ENCODE measurements at regions not wholly inside any gene's neighbourhood (a gene's known extent, or its start where the extent isn't known, plus 50 kb on each side); places are given as distances from the start of the nearest gene placed in this dataset.

DNA sequence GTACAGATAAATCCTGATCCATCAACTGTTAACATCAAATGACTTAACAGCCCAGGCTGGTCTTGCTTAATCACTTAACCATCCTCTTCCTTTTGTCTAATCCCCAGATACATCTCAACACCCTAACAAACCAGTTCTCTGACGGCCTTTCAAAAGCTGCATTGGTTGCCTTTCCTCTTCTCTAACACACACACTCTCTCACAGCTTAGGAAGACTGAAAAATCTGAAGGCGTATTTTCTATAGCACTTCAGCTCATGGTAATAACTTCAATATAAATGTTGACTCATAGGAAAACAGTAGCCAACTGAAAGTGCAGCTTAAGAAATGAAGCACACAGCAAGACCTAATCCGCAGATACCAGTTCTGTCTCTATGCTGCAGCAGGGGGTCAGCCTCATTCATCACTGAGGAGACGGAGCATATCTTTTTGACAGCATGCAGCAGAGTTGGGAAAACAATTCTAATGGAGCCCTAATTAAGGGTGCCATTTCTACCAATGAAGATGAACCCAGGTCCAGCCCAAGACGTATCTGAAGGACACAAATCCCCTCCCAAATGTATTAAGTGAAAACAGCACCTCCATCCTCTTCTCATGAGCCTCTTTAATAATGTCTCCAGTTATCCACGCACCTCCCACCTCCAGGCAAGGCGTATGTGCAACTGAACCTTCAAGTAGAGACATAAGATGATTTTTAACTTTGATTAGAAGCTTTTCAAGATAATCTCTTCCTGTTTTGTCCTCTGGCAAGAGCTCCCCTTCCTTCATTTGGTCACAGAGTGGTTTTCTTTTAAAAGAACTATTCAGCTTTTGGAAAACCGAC, 211.7 kb upstream of the NFE2L3 start:
- peak overlapping the region; percentile 72 for H3K27ac Mint-ChIP-seq
- H3K4me1 Mint-ChIP-seq: peaks cover 10% of the 10 kb centered on the region
- POLR2A ChIA-PET: no interaction called here
- peaks cover 1% of the 10 kb centered on the region for H3K9me3 Mint-ChIP-seq
- peak overlapping the region; percentile 66 for H3K4me3 Mint-ChIP-seq
- DNase-seq: no peak
- no peaks in the 10 kb centered on the region for H3K36me3 Mint-ChIP-seq
- ATAC-seq (ENCODE audit: low read depth): no peak
- peaks cover 20% of the 10 kb centered on the region for H3K27me3 Mint-ChIP-seq

DNA sequence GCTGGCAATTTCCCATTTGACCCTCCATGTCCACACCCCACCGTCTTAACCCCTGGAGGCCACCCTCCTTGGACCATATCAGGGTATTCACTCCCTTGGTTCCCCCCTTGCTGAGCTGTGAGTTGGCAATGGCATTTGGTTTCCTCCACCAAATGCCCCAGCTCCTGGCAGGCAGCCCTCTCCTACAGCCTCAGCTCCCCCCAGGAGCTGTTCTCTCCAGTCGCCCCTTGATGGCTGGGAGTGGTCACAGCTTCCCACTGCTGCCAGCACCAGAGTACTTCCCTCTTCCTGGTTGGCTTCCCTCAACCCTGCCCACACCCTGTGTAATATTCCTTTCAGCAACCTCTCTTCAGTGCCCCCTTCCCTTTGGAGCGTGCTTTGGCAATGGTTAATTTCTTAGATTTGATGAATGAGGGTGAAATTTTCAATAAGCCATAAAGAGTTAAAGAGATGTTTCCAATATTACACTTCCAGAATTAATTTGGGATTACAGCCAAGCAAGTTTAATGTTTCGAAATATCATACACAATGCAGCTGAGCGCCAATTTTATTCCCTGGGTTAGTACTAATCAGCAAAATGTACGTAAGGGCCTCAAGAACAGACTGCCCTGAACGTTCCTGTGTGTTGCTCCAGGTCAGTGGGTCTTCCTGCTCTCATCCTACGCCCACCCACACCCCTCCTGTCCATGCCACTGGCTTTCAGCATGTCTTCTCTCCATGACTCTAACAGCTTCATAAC, 207.1 kb upstream of the NFE2L3 start:
- POLR2A ChIA-PET: no interaction called here
- Mint-ChIP-seq H3K9me3 (peaks cover 1% of the 10 kb centered on the region), H3K4me3 (no peak overlapping the region), H3K27me3 (peaks cover 14% of the 10 kb centered on the region), H3K27ac (no peak overlapping the region), H3K36me3 (peaks cover 7% of the 10 kb centered on the region), H3K4me1 (peaks cover 17% of the 10 kb centered on the region)
- DNase-seq (no peak), ATAC-seq (ENCODE audit: low read depth) (no peak)

GRCh38 chr7:25945608-25946007, 206.4 kb upstream of the NFE2L3 start:
- Mint-ChIP-seq H3K27me3 (peaks cover 13% of the 10 kb centered on the region), H3K4me3 (no peak overlapping the region), H3K27ac (no peak overlapping the region), H3K9me3 (peaks cover 1% of the 10 kb centered on the region), H3K36me3 (peaks cover 7% of the 10 kb centered on the region), H3K4me1 (peaks cover 15% of the 10 kb centered on the region)
- DNase-seq (no peak), ATAC-seq (ENCODE audit: low read depth) (no peak)
- POLR2A ChIA-PET: no interaction called here

GRCh38 chr7:25946181-25946580, 205.8 kb upstream of the NFE2L3 start:
- ATAC-seq (ENCODE audit: low read depth) (no peak), DNase-seq (no peak)
- Mint-ChIP-seq H3K4me1 (peaks cover 13% of the 10 kb centered on the region), H3K27ac (no peak overlapping the region), H3K9me3 (peaks cover 1% of the 10 kb centered on the region), H3K27me3 (peaks cover 13% of the 10 kb centered on the region), H3K36me3 (peaks cover 7% of the 10 kb centered on the region), H3K4me3 (no peak overlapping the region)
- POLR2A ChIA-PET: no interaction called here

DNA sequence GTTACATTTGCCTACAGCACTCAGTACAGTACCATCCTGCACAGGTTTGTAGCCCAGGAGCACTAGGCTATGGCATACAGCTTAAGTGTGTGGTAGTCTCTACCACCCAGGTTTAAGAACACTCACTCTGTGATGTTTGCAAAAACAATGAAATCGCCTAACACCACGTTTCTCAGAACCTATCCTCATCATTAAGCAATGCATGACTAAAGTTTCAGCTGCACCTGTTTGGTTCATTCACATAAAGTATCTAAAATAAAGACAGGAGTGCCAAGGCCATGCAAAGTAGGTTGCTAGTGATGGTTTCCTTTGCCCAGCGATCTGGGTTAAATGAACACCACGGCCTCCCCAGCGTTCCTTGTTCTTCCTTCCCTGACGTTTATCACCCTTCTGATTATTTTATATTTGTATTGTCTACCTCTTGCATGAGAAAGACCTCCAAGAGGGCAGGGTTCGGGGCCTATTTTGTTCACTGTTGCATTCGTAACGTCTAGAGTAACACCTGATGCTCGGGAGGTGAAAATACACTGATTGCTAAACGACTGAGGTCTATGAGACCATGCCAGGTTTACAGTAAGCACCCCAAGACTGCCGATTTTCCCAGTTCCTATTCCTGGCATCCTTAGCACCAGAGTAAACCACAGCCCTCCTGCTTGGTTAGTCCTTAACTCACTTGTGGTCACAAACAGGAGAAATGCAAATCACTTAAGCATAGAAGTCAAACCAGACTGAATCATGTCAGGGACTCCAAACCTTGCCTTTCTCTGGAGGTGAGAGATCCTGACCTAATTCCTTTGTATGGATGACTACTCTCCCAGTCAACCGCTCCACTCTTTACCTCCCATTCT, 204.1 kb upstream of the NFE2L3 start:
- Mint-ChIP-seq H3K36me3 (peaks cover 7% of the 10 kb centered on the region), H3K27ac (no peak overlapping the region), H3K9me3 (peaks cover 1% of the 10 kb centered on the region), H3K4me1 (peaks cover 16% of the 10 kb centered on the region), H3K27me3 (peaks cover 13% of the 10 kb centered on the region), H3K4me3 (no peak overlapping the region)
- POLR2A ChIA-PET: no interaction called here
- DNase-seq: no peak
- no peak for ATAC-seq (ENCODE audit: low read depth)

DNA sequence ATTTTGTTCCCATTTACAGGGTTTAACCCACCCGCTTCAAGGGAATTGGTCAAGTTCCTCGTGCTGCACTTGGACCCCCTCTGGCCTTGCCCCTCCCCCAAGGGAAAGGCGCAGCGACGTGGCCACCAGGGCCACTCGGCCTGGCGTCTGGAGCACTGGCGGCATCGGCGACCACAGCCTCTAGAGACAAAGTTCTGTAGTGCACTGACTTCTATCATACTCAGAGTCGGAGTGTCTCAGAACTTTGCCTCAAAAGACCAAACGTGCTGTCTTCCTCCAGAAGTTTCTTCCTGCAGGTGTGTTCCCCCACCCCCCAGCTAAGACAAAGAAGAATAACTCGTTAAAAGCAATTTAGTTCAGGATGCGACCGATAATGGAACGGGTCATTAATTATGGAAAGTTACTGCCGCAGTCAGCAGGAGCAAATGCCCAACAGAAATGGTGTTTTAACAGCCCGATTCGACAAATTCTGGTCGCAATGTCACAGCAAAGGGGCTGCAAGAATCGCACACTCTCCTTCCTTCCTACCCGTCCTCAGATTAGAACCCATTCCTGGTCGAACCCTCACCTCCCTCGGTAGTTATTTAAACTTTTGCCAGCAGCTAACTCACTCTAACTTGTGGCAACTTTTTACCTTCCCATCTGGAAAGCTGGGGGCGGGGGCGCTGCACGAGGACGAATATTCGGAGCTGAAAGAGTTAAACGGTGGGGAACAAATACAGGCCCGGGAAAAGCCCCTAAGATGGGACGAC, 202.1 kb upstream of the NFE2L3 start:
- H3K4me3 Mint-ChIP-seq: peak overlapping the region; percentile 85
- H3K4me1 Mint-ChIP-seq: peaks cover 16% of the 10 kb centered on the region
- POLR2A ChIA-PET: interaction anchor here (1.1 kb wide), 1 partner anchor 14 kb away, joined by 3 read pairs; no protein-coding TSS in a partner anchor
- H3K36me3 Mint-ChIP-seq: peaks cover 7% of the 10 kb centered on the region
- peaks cover 16% of the 10 kb centered on the region for H3K27me3 Mint-ChIP-seq
- DNase-seq: no peak
- peaks cover 1% of the 10 kb centered on the region for H3K9me3 Mint-ChIP-seq
- peak overlapping the region; percentile 18 for H3K27ac Mint-ChIP-seq
- no peak for ATAC-seq (ENCODE audit: low read depth)

- peaks cover 7% of the 10 kb centered on the region for H3K36me3 Mint-ChIP-seq
- ATAC-seq (ENCODE audit: low read depth): peak; percentile 98
- POLR2A ChIA-PET: interaction anchor here (1.1 kb wide), 1 partner anchor 15 kb away, joined by 3 read pairs; no protein-coding TSS in a partner anchor
- peak overlapping the region; percentile 94 for H3K4me3 Mint-ChIP-seq
- peaks cover 21% of the 10 kb centered on the region for H3K27me3 Mint-ChIP-seq
- H3K4me1 Mint-ChIP-seq: peaks cover 16% of the 10 kb centered on the region
- H3K27ac Mint-ChIP-seq: peak overlapping the region; percentile 88
- DNase-seq: peak; percentile 89
- peaks cover 1% of the 10 kb centered on the region for H3K9me3 Mint-ChIP-seq
These were observed 201.2 kb upstream of the NFE2L3 start for GRCh38 chr7:25950488-25951413.

DNA sequence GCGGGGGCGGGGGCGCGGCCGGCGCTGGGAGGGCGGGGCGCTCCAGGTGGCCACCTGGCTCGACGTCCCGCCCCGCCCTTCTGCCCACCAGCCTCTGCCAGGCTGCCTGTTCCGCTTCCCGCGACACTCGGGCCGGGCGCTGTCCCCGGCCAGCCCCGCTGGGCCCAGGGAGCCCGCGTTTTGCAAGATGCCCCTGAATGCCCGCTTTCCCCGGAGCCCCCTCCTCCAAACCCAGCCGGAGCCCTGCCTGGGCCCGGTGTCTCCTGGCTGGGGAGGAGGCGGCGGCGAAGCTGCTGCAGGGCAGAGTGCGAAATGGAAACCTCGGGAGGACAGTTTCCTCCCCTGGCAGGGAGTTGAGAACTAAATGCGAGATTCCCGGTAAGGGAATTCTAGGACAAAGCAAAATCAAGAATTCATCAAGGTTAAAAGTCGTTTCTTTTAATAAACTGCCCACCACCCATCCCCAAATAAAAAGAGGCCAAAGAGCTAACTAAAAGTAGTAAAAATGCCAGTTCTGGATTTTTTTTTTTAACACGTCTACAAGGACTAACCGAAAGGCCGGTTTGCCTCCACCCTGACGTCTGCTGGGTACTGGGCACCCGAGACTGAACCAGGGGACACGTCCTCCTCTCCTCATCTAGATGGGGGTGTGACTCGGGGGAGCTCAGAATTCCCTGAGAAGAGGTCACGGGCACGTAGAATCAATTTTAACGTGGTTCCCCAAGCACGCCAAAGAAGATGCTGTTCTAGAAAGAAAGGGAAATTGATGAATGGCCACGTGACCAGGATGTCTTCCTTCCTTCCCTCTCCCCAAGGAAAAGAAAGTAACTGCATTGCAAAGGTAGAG, 200.4 kb upstream of the NFE2L3 start:
- ATAC-seq (ENCODE audit: low read depth): no peak
- Mint-ChIP-seq H3K27ac (no peak overlapping the region), H3K4me1 (peaks cover 16% of the 10 kb centered on the region), H3K4me3 (peak overlapping the region; percentile 47), H3K27me3 (peaks cover 22% of the 10 kb centered on the region), H3K9me3 (peaks cover 1% of the 10 kb centered on the region), H3K36me3 (peaks cover 7% of the 10 kb centered on the region)
- POLR2A ChIA-PET: no interaction called here
- DNase-seq: no peak

DNA sequence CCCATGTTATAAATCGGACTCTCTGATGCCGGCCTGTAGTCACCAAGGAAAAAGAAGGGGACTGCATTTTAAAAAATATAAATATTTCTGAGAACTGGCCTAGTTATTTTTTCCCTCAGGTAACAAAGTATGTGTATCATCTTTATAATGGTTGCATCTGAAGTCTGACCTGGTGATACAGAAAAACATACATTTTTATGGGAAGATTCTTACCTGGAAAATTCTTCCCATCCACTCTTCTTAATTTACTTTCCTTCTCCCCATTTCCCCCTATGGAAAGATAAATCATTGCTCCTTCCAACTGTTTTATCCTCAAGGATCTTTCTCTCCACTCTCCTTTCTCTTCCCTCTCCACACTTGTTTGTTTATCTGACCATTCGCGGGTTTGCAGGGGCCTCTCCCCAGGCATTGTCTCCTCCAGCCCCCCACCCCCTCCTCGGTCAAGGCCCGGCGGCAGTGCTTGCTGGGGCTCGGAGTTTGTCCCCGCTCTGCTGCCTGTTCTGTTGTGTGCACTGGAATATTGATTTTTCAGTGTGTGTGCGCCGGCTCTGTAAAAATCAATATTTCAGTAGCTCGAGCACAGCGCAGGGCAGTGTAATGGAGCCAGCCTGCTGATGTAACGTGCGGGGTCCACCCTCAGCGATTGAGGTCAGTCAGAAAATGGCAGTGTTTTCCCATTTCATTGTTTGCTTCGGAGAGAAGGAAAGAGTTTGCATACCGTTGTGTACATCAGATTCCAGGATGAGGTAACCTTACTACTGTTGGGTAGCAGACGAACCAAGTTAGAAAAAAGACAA, 199.5 kb upstream of the NFE2L3 start:
- peak overlapping the region; percentile 47 for H3K4me3 Mint-ChIP-seq
- H3K27ac Mint-ChIP-seq: no peak overlapping the region
- no peak for ATAC-seq (ENCODE audit: low read depth)
- POLR2A ChIA-PET: no interaction called here
- DNase-seq: no peak
- peaks cover 16% of the 10 kb centered on the region for H3K4me1 Mint-ChIP-seq
- H3K9me3 Mint-ChIP-seq: peaks cover 1% of the 10 kb centered on the region
- peaks cover 22% of the 10 kb centered on the region for H3K27me3 Mint-ChIP-seq
- H3K36me3 Mint-ChIP-seq: peaks cover 7% of the 10 kb centered on the region

DNA sequence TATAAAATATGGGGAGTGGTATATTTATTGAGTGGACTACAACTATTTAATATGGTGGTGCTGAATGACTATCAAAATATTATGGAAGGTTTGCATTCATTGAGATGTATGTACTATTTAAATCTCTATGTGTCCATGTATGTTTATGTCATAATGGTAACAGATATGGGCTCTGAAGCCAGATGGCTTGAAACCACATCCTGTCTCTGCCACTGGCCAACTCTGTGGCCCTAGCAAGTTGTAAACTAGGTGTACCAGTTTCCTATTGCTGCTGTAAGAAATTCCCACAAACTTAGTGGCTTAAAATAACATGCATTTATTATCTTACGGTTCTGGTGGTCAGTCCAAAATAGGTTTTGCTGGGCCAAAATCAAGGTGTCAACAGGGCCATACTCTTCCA, 198.1 kb upstream of the NFE2L3 start:
- Mint-ChIP-seq H3K4me3 (no peak overlapping the region), H3K27me3 (peaks cover 21% of the 10 kb centered on the region)

GRCh38 chr7:25954395-25954794, 197.6 kb upstream of the NFE2L3 start:
- DNase-seq (no peak), ATAC-seq (ENCODE audit: low read depth) (no peak)
- peaks cover 15% of the 10 kb centered on the region for H3K4me1 Mint-ChIP-seq
- POLR2A ChIA-PET: no interaction called here
- H3K27ac Mint-ChIP-seq: no peak overlapping the region
- H3K27me3 Mint-ChIP-seq: peaks cover 20% of the 10 kb centered on the region
- H3K4me3 Mint-ChIP-seq: no peak overlapping the region
- no peaks in the 10 kb centered on the region for H3K9me3 Mint-ChIP-seq
- H3K36me3 Mint-ChIP-seq: no peaks in the 10 kb centered on the region

More for the DNA sequence above, 198.1 kb upstream of the NFE2L3 start:
- Mint-ChIP-seq H3K27ac (no peak overlapping the region), H3K36me3 (peaks cover 2% of the 10 kb centered on the region), H3K4me1 (peaks cover 16% of the 10 kb centered on the region), H3K9me3 (no peaks in the 10 kb centered on the region)
- DNase-seq (no peak), ATAC-seq (ENCODE audit: low read depth) (no peak)
- POLR2A ChIA-PET: no interaction called here

All from activated naive CD8-positive, alpha-beta T cell treated with anti-CD3 and anti-CD28 coated beads, Interleukin-2, amount 10 ng/mL, durations not matched to agents 7 days and 5 days (primary cell).